GM19467 (cell line): ENCODE measurements at regions not wholly inside any gene's neighbourhood (a gene's known extent, or its start where the extent isn't known, plus 50 kb on each side); places are given as distances from the start of the nearest gene placed in this dataset.

Experiments
- ATAC-seq: cut with Tn5 transposase; IDR thresholded peaks from one replicate; pipeline ENCODE4 v1.9.1; 2021; ENCODE audit warnings: mild to moderate bottlenecking, moderate library complexity; ENCODE audit not compliant: unreplicated experiment

DNA sequence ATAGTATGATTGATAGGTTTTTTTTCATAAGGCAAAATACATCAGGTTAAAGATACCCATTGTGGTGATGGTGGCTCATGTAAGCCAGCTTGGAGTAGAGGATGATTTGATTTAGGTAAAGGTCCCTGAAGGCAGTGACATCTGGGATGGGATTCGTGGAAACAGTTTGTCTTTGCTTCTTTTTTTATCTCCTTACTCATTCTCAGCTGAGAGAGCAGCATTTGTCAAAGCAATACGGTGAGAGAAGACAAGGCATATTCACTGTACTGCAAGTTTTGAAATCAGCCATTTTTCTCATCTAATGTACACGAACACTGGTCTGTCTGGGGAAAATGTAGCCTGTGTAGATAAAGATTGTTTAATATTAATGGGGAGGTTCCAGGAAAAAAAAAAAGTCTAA is 749.1 kb downstream of the SQOR start:
- ATAC-seq = no peak

DNA sequence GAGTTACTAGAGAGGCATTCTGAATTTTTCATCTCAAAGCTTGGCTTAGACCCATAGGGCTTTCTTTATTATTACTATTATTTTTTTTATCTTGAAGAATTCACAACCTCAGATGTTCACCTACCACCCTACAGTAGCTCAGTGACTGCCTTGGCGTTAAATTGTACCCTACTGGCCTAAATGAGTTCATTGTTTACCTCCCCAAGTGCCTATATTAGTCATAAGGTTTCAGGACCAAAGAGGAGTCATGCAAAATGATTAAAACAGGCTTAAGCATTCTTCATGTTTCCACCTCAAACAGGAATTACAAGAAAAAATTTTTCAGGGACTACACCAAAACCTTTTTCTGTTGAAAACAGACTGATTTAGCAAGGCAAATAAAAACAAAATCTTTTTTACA is 751.5 kb downstream of the SQOR start:
- ATAC-seq = no peak

DNA sequence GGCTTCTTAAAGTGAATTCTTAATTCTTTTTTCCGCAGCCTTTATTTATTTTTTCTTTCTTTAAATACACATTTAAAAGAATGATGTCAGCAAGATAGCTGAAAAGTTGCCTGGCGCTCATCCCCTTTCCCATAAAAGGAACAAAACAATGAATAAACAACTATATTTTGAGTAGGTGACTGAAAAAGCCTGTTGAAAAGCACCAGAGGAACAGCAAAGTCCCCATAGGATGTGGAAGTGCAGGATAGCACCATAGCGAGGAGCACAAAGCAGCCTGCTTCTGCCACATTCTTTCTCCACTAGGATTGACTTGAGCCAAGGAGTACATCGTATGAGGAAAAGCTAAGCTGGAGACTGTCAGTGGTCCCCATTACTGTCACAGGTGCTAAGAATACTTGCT is 754.9 kb downstream of the SQOR start:
- no peak for ATAC-seq

DNA sequence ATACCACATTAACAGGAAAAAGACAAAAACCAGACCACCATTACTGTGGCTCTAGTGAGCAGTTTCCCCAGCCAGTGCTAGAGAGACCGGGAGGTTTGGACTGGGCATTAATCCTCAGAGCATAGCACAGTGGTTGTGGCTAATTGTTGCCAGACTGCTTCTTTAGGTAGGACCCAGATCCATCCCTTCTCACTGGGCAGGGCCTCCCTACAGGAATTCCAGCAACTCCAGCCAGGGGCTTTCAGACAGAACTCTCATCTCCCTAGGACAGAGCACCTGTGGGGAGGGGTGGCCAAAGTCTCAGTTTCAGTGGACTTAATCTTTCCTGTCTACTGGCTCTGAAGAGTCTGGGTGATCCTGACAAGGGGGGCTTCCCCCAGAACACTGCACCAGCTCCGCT is 759.6 kb downstream of the SQOR start:
- no peak for ATAC-seq

DNA sequence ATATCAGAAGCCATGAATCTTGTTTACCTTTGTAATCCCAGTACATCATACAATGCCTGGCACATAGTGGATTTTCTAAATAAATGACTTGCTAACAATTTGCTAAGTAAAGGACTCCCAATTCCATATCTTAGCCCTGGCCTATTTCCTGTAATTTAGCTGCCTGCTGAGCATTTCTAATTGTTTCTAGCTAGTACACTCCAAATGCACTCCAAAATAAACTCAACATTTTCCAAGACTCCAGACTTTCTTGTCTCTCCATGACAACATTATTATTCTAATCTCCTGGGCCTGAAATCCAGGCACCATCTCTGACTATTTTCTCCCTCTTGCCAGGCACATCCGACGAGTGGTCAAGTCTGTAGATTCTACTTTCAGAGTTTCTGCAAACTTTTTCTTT is 773.5 kb downstream of the SQOR start:
- no peak for ATAC-seq

DNA sequence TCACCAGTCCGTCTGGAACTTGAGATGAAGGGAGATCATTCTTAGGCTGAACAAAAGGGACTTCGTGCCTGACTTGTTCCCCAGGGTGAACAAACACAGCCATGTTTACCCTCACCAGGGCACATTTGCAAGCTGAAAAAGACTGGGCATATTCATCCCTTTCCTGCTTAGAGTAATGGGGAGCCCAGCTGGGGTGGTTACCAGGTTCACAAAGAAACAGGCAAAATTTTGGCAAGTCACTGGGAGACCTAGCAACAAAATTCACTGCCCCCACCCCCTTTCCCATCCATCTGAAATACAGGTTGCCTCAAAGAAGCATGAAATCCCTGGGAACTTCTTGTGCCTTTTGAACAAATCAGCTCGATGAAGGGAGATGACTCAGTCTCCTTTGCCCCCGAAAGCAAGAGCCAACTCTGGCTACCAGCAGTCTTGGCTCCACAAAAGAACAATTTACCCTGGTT is 775.0 kb downstream of the SQOR start:
- ATAC-seq = no peak

DNA sequence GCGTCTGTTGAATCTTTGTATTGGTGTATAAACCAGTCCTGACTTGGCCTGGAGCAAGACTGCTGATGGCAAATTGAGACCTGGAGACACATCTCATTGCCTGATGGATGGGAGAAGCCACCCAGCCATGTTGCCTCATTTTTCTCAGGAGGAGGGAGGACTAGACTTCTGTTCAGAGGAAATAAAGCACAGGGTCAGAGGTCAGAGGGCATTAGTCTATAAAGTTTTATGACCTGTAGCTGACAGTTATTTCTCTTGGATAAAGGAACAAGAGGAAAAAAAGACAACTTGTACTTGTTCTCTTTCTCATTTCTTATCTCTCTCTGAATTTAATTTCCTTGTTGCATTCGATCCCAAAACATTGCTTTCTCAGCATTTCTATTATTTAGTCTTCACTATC is 775.9 kb downstream of the SQOR start:
- no peak for ATAC-seq

DNA sequence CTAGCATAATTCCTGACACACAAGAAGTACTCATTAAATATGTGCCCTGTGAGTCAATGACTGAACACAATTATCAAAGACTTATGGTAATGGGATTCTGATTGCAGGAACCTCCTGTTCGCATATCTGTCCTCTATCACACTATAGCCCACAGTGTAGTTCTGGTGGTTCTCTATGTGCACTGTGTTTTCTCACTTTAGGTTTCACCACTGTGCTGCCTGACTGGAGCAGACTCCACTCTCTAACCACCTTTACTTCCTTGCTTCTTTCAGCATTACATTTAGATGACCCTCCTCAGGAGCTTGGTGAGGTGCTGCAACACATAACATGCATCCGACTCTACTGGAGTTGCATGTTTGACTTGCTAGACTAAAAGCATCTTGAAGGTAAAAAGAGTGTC is 777.1 kb downstream of the SQOR start:
- no peak for ATAC-seq

DNA sequence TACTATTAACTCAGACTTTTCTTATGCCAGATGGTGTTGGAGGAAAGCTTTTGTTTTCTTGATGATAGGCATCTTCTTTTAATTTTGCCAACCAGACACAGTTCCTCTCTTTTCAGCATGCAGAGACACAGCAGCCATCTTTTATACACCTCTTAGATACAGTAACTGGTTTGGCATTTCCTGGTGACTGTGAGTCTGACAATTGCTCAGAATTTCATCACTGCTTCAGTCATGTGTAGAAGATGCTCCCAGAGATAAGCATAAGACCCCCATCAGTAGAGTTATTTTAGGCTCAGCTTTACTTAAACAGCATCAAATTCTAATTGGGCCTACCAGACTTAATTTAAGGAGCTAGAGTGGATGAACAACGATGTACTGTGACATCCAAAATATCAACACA is 779.0 kb downstream of the SQOR start:
- ATAC-seq = no peak

DNA sequence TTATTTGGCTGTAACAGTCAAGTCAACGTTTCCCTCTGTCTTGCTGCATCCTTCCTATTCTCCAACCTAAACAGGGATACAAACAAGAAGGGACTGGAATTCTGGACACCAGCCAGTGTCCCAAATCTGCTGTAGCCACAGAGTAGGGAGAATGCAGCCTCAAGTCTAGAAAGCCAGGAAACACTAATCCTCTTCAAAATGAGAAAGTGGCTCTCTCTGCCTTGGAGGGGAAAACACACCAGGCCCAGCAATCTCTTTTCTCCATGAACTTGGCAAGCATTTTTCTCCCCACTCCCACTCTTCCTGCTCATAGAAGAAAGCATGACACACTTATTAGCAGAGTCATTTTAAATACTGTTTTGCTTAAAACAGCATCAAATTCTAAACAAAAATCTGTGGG is 781.7 kb downstream of the SQOR start:
- ATAC-seq = no peak

DNA sequence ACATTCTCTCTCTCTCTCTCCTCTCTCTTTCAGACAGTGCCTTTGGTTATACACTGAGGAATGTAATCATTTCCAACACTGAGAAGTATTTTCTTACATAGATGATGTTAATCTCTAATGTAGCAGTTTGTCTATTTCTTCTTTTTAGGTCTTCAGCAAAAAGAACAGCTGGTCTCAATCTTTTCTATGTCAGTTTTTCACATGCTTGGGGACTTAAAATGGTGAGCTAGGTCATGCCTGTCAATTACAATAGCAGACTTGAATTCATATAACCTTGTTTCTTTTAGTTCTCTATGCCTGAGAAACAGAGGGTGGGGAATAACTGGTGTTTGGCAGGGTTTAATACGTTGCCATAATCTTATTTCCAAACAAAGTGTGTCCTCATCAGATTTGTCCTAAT is 786.2 kb downstream of the SQOR start:
- no peak for ATAC-seq

DNA sequence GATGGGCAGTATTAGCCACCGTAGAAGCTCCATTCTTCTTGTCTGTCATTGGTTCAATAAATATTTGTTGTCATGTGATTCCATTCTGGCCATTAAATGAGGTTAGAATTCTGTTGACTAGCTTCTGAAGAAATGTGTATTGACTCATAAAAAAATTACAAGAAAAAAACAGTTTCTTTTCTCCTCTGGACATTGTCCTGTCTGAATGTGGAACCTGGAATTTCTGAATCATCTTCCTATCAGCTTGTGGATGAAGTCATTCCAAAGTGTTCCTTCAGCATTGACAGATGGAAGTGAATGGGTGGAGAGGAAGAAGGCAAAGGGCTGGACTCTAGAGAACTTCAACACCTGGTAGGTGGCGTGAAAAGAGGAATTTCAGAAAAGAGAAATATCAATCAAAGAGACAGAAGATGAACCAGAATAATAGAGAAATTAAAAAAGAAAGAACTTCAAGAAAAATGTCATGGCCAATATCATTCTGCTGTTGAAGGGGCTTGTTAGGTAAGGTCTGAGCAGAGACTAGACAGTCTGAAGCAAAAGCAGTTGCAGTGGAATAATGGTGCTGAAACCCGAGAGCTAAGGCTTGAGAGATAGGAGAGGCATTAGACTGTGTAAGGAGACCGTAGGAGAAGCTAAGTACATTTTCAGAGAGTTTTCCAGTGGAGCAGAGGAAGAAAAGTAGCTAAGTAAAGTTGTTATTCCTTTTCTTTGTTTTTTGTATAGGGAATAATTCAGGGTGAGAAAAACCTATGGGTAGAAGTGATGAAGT is 806.6 kb downstream of the SQOR start:
- ATAC-seq = no peak

DNA sequence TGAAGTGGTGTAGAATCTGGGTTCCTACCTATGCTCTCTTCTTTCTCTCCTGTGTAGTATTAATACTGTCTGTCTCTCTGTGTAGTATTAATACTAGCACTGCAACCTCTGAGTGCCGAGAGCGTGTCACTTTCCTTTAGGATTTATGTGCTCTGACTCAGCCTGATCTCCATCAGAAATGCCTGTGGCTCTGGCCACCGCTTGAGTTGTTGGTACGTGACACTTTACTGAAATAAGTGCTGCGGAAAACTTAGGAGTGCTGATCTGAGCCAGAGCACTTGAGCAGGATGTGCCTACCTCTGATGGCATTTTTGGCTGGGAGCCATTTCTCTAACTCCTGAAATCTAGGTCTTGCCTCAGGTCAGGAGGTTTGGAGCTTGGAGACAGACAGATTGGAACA is 807.4 kb downstream of the SQOR start:
- ATAC-seq = no peak

DNA sequence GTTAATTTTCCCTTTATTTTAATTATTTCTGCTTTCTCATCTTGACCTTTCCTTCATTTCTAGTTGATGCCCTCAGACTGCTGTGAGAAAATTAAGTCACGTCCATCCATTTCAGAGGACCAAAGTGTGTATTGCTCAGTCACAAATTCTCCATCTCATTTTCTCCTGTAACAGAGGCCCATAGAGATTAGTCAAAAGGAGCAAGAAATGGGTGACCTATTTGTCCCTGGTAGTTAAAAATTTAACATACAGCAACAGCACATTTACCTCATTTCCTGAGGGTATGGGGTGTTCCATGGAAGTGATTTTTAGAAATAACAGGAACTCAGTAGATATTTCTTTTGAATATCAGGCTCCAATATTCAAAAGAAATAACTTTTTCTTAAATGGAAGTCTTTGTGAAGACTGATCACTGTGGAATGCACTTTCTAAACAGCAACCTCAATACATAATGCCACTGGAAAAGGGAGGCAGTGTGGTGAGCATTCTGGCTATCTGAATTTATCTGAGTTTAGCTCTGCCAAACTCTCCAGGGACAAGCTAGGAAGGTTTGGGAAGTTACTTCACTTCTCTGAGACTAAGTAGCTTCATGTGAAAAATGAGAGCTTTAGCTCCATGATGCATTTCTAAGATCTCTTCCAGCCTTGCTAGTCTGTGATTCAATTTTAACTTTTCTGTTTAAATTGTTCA is 808.2 kb downstream of the SQOR start:
- no peak for ATAC-seq

DNA sequence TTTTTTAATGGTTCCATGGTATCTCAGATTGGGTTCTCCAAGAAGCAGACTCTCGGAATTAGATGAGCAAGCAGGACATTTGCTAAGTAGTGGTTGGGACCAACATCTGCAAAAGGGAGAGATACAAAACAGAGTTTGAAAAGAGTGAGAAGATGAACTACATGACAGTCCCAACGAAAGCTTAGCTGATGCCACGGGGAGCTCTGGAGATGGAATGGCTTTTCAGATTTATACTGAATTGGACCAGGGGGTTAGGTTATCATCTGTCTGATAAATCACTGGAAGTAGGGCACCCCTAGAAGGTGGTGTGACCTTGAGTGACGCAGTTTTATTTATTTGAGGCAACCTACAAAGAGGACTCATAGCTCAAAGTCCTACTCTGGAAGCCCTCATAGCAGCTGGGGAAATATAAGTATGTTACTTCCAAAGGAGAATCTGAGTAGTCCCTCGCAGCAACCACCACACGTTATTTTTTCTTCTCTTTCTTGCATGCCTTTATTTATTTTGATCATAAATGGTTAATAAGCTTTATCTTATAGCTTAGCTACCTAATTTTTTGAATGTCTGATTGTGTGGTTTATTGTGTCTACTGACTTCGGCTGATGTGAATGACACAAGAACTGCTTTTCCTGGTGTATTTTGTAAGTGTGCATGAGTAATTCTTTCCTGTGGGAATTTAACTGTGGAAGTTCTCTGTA is 815.4 kb downstream of the SQOR start:
- no peak for ATAC-seq

DNA sequence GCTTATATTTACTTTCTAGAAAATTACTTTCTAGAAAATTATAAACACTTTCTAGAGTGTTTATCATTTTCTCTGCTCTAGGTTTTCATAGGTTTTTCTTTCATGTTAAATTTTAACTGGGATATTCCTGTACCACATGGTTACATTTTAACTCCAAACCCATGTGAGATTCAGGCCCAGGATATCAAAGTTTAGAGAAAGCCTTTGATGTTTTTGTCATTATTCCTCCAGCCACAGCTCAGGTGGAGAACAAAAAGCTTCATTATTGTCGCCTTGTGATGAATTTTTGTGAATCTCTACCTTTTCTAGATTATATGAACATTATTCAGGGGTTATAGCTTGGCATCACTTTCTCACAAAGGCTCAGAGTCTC is 816.0 kb downstream of the SQOR start:
- no peak for ATAC-seq

DNA sequence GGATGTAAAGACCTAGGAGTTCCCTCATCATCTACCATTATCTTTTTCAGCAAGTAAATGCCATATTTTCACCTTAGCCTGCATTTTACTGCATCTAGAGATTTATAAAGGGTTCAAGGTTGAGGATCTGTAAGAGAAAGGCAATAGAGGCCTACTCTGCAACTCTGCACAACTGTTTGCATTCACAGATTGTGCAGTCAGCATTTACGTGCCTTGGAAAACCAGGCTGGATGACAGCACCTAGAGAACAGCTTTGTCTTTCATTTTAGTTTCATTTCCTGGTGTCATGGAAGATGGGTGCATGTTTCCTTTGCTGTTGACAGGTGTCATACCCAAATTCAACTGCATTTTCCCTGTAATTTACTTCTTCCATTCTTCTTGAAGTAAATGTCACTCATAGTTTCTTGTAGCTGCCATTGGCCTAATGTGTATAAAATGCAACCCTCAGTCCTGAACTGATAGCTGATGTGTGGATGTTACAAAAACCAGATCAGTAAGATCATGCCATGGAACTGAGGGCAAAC is 817.5 kb downstream of the SQOR start:
- no peak for ATAC-seq

DNA sequence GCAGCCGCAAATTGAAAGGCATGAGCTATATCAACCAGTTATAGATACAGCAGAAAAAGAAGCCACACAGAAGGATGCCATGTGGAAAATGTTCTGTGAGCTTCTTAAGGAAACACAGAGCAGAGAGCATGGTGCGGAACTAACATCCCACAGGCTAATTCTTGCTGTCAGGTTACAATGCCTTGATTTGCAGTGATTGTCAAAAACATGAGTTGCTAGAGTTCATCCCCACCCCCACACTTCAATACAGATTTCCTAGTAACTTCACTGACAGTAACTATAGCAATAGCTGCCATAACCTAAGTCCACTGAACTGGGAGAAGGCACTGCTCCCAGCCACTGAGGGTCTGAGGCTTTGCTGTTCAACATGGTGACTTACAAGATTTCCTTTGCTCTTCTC is 821.6 kb downstream of the SQOR start:
- no peak for ATAC-seq

DNA sequence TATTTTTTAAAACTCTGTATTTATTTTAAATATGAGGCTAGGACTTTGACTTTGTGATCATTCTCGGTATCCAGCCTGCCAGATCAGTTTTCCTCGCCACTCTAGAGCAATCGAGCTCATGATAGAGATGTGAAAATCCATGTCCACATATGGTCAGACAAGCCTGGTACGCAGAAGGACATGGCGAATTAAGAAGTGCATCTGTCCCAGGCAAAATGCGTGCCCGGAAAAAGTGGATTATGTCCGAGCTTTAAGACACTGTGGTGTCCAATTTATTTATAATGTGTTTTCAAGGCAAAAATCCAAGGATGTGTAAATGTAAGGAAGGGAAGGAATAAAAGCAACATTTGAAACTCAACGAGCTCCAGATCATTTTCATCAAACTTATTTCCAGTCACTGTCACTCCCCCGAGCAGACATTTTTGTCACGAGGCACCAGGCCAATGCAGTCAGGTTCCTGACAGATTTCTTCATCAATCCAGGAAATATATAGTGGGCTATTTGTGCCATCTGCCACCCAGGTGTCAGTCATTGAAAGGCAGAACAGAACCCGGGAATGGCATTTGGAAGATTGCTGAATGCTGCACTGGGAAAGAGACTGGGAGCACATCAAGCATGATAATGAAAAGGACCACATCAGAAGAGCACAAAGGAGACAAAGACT is 825.7 kb downstream of the SQOR start:
- no peak for ATAC-seq

DNA sequence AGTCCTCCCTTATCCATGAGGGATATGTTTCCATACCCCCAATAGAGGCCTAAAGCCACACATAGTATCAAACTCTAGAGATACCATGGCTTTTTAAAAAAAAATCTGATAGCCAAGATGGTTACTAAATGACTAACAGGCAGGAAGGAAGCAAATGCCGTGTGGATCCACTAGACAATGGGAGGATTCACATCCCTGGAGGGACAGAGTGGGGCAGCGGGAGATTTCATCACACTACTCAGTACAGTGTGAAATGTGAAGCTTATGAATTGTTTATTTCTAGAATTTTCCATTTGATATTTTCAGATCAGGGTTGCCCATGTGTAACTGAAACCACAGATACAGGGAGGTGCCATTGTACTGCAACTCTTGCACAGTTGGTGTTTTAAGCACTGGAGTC is 826.6 kb downstream of the SQOR start:
- ATAC-seq = no peak

DNA sequence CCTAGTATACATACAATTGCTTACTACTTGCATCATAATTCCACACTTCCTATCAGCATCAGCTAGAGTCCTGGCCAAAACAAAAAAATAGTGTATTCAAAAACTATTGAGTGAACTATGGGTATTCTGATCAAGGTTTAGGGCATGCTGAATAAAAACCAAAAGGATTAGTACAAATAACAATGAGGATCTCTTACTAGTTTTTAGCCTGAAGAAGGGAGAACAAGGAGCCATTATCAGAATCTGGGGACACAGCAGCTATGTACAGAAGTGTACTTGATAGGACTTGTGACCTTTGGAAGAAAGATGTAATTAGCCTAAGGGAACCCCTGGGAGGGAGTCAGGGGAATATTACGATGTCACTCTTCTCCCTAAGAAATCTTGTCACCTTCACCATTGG is 832.2 kb downstream of the SQOR start:
- ATAC-seq = no peak
